Femur (tissue), 1 donor: ENCODE measurements at regions not wholly inside any gene's neighbourhood (a gene's known extent, or its start where the extent isn't known, plus 50 kb on each side); places are given as distances from the start of the nearest gene placed in this dataset.

Experiments used
- DNase-seq: peaks from one replicate; pipeline ENCODE4 v3.0.0-alpha.2; 2017

DNA sequence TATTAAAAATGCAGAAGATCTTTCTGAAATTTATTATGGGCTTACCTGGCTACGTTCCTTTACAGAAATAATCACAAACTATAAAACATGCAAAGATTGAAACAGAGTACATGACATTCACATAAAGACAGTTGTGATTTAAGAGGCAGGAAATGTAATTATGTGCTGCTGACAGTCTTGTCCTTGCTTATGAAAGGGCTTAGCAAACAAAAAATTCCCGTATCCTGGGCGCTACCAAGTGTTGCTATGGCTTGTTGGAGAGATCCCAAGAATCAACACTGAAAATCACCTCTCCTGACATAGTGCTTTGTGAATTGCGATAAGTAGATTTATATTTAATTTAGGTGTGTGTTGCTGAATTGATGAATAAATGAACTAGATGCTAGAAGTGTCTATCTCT is 352.5 kb upstream of the C9orf72 start:
- no peak for DNase-seq

DNA sequence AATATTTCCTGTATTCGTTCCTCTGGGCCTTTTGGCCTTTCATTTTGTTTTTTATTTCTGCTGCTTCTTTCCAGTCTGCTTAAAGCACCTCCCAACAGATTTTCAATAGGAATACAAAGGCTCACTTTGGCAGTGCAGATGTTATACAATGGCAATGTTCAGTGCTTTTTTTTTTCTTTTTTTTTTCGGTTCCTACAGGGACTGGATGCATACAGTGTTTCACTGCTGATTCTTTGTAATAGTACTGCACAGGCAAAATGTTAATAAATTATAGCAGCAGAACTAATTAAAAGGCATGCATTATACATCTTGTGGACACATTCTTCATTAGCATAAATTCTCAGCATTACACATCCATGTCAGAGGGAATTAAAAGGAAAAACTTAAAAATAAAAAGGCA is 356.6 kb upstream of the C9orf72 start:
- no peak for DNase-seq

DNA sequence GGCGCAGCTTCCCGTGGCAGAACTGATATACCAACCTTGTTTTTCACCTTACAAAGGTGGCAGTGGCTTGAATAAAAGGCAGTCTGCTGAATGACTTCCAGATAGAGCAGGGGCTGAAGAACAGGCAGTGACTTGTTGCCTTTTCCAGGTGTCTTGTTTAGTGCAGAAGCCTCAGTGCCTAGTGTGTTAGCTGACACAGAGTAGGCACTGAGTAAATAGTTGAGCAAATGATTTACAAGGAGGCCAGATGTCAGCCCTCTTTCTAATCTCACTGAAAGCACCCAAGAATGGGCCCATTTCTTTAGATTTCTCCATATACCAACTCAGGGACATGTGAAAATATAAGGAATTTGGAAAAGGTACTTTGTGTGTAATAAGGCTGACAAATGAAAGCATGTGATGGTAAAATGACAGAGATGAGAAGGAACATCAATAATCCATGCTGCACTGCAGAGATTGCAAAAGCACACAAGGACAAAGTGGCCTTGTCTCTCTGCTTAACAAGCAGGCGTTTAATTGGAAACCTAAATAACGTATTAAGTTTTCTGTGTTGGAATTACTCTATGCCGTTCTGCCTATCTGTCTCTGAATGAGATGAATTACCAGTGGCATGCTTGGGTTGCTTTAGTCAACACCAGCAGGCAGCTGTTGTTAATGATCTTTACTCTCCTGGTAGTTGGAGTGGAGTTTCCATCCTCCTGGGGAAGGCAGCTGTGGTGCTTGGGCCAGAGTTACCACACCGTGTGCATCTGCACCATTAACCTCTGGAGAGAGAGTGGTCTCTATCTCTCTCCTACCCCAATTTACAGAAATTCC is 360.1 kb upstream of the C9orf72 start:
- DNase-seq, result no peak

DNA sequence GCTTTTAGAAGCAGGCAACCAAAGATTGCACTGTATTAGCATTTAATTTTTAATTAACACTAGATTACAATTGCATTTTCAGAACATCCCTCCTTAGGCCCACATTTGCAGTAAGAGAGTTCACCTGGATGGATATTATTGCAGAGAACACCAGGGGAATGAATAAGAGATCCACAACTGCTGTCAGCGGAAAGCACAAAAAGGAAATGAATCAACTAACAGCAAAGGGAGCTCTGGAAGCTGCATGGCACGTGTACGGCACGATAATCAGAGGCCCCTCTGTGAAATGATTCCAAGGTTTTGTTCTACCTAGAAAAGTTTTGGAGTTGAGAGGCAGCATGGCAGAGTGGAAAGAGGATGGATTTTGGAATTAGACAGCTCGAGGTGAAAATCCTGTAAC is 361.2 kb upstream of the C9orf72 start:
- no peak for DNase-seq

DNA sequence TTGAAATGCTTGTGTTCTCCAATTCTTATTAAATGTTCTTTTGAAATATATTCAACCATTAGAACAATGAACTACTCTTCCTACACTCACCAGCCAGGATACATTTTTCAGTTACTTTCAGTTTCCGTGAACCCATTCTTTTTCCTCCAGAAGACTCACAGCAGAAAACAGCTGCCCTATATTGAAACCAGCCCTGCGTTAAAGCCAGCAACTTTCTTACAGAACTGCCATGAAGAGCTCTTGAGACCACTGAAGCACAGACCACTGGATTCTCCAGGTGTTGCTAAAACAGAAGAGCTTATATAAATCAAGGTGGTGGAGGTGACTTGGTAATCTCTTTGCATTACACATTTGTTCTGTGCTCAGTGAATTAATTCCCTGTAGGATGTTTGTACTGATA is 365.9 kb upstream of the C9orf72 start:
- no peak for DNase-seq

DNA sequence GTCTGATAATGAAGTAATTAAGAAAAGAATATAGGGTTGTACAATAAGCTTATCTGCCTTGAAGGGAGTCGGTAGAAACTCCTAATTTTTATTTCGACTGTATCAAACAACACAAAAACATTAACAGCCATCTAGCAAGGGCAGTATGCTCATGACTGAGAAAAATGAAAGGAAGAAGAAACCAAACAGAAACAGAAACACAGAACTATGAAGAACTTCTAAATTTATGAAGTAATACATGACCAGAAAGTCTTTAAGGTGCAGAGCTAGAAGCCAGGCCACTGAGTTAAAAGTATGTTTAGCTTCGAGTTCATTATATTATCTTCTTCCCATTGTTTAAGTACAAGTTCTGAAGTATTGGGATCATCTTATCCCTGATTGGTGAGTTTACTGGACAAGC is 367.3 kb upstream of the C9orf72 start:
- no peak for DNase-seq

DNA sequence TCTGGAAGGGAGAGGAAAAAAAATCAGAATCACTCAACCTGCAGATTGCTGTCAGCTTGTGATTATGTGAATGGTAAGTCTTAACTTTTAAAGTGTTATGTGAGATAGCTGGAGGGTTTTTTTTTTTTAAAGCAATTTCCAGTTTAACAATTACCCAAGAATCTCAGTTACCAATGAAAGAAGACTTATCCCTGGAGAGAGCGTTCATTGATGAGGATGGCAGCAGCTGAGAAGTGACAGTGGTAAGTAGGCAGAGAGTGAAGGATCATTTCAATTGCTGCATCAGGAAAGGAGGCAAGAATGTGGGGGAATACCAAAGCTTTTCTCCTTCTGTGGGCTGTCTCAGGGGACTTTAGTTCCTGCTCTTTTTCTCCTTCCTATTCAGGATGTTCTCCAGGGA is 370.2 kb upstream of the C9orf72 start:
- DNase-seq, result no peak

DNA sequence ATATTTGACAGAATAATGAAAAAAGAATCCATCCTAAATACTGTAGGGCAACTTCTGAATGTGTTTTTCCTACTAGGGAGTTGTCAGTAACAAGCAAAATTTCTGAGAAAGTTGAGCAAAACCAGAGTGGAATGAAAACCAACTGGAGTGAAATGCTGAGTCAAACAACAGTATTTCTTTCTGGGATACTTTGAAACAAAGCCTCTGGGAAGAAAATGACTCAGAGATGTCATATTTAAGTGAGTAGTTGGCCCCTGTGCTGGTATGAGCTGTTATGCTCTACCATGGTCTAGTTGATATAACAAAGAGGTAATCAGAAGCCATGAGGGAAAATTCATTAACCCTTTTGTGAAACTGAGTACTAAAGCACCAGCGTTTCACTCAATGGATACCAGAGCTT is 372.1 kb upstream of the C9orf72 start:
- DNase-seq, result no peak

DNA sequence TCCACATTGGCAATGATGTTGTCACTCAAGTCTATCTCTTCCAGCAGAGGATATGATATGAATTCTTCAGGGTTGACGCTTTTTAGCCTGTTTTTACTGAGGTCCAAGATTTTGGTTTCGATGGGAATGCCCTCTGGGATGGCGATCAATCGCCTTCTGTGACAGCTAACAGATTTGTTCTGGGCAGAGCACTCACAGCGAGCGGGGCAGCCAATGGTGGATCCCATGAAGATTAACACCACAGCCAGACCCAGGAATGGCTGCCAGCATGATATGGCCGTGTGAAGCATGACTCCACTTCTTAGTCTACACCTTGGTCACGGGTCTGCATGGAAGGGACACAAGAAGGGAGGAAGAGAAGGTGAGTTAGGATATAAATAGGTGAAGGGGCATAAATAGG is 377.1 kb upstream of the C9orf72 start:
- DNase-seq, result no peak

DNA sequence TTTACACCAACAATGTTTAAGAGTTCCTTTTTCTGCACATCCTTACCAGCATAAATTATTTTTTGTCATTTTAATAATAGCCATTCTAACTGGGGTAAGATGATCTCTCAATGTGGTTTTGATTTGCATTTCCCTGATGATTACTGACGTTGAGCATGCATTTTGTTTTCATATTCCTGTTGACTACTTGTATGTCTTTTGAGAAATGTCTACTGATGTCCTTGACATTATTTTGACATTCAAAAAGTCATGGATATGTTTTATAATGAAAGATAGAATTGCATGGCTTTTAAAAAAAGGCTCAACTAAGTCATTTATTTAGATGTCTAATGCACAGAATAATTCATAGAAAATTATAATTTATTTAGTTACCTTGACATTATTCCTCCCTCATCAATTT is 381.6 kb upstream of the C9orf72 start:
- no peak for DNase-seq

DNA sequence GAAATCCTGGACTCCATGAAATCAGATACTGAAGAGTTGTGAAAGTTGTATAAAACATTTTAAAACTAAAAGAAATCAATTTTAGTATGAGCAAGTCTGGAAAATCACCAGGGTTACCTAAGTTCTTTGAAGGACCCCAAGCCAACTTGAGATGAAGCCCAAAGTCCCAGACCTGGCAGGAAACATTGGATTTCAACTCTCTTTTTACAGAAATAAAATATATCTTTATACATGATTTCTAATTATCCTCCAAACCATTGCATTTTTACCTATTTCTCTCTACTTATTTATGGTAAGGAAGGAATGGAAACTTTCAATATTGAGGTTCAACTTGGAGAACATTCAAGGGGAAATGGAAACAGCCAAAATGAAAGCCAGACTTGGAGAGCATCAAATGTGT is 390.6 kb upstream of the C9orf72 start:
- peak; percentile 56 for DNase-seq

DNA sequence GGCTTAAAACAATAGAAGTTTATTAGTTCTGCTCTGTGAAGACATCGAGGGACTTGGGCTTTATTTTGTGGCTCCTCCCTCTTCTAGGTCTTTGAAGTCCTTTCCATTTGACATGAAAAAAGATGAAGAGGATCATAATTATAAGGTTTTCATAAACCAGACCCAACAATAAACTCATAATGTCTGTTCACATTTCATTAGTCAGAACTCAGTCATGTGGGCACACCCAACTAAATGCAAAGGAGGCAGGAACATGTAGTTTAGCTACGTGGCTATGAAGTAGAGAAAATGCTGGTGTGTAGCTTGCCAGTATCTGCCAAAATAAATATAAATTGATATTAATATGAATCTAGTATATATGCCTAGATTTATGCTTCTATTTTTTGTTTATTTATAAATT is 393.9 kb upstream of the C9orf72 start:
- DNase-seq, result no peak

DNA sequence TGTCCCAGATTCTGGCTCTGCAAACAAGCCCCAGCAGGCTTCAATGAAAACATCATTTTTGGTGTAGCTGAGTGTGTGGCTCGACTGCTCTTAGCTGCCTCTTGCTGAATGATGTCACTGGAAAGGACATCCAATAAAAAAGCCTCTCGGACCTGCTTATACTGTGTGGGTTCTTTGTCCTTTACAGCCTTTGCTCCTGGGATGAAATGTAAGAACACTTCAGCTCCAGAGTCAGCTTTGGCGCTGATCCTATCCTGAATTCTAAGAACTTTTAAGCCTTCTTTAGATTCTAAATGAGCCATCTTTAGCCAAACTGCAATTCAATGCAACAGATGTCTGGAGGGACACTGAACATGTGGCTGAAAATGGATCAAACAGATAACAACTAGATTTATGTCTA is 404.6 kb upstream of the C9orf72 start:
- DNase-seq, result no peak

DNA sequence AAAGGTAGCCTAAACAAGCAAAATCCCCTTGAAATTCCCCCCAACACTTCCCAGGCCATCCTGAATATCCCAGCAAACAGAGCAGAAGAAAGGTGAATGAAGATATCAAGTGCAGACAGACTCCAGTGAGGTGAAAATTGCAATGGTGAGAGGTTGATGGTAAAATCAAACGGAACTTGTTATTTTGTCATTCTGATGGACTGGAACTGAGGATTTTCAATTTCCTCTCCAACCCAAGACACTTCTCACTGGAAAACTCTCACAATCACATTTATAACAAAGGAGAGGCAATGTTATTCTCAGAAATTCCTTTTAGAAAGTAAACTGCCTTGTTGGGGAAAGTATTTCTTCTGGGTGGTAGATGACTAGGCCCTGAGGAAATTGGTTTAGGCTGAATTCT is 412.4 kb upstream of the C9orf72 start:
- DNase-seq, result no peak

DNA sequence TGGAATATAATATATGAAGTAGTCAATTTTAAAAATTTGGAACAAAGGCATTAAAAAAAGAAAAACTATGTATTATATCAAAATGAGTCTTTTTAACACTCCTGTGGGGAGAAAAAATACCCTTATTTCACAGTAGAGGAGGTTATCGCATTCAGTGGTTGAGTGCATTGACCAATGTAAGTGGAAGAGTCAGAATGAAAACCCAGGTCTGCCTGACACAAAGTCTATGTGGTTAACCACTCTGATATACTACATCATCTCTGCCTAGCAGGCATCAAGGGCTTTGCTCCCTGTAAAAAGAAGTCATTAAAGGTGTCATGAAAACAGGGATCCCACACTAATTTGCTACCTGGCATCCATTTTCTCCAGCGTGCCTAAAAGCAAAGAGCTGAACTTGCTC is 417.2 kb upstream of the C9orf72 start:
- DNase-seq, result no peak

DNA sequence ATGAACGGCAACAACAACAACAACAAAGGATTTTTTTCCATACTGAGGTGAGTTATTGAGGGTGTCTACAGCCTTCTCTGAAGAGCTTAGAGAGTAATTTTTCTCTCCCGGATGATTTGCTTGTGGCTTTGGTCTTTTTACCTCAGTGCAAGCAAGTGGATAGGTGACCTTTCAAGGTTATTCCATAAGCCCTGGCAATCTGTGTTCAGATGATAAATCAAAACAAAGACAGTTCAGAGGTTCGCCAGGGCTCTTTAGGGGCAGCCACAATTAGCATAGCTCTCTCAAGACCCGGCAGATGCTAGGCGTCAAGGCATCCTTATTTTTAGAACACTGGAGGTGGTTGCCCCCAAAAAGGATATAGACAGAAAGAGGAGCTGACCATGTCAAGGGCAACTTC is 417.9 kb upstream of the C9orf72 start:
- DNase-seq, result no peak

DNA sequence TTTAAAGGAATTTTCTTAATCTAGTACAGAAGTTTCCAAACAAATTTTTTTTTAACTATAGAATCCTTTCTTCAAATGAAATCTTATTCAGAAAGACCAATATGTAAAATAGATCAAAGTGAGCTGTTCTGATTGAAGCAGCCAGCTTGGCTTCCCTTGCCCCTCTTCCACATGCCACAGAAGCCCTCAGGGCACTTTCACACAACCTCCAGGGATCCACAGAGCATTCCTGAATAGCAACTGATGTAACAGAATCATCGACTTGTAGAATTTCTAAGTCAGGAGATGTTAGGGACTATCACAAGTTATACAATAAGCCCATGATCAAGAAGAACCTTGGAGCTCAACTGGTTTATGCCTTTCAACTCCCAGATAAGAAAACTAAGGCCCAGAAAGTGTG is 427.8 kb upstream of the C9orf72 start:
- DNase-seq, result no peak

DNA sequence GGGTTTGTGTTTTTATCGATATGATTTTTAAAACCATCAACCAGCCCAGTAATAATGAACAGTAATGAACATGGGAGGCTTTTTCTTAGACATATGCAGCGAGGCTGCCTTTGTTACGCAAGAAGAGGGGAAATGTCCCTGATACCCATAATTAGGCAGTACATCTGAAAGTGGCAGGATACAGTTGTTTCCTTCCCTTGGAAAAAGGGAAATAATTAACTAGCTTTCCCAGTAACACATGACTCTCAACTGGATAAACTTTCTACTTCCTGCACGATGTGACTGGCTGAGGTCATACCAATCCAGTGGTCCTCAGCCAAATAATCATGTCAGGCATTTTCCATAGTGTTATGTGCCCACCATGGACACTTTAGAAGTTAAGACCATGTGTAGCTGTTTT is 431.6 kb upstream of the C9orf72 start:
- DNase-seq, result no peak

DNA sequence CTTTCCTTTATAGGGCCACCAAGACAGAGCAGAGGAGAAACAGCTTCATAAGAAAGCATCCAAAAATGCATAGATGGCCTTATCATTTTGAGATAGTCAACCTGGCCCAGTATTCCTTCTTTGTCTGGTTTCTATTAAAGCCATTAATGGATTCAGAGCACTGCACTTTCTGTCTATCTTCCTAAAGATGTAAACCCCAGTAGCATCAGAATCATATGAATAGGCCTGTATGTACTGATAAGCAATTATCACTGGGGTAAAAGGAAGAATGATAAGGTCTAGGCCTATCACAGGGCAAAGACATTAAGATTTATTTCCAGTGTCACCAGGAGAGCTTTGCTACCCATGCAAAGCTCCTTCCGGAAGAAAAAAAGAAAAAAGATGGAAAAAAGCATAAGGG is 432.5 kb upstream of the C9orf72 start:
- DNase-seq, result no peak

DNA sequence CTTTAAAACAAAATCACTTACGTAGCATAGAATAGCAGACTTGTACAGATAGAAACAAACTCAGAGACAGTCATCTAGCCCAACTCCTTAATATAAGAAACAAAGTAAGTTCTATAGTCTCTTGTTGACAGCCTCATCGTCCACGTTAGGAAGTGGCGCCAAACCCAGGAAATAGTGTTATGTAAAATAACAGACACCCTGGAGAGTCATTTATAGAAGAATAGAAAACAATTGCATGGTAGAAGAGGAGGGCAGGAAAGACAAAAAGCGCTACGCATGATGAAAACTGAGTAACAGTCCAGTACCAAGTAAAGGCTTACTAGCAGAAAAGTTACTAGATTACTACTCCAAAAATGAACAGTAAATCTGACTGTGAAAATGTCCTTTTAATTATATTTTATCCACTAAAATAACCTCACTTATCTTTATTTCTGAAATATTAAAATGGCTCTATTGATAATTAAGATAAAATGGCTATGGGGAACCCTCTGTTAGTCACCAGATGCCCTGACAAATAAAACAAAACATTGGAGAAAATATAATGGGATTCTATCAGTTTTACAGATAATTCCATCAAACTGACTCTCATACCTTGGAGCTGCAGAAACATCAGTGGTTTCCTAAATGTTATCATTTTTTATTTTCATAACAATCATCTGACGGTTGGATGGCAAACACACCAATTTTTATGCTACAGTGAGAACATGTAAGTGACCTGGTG is 434.0 kb upstream of the C9orf72 start:
- no peak for DNase-seq

DNA sequence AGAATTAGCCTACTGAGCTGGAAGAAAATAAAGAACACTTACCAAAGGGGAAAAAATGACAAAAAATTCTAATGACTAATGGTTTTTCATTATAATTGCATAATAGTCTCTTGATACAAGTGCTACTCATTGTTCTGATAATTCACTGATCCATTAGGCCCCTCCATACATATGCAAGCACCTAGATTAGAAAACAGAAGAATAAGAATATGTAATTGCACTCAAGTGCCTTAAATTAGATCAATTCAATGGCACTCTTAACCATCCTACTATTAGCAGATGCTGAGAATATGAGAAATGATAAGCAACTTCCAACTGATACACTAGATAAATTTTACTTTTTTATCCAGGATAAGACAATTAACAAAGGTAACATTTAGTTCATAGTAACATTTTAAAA is 440.9 kb upstream of the C9orf72 start:
- no peak for DNase-seq

DNA sequence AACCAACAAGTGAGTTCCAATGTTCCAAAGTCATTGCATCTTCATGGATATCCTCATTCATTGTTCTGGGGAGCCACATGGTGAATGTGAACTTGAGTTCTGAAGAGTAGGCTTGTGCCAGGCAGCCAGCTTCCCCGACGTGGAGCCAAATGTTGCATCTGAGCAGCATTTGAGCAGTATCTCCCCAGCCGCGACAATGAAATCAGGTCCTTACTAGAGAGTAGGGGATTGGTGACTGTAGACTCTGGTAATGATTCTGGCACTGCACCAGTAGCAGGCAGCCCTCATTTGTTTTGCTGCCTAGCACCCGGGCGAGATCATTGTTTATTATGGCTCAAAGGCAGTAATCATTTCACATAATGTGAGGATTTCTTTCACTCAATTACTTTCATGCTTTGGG is 451.4 kb upstream of the C9orf72 start:
- DNase-seq, result no peak

DNA sequence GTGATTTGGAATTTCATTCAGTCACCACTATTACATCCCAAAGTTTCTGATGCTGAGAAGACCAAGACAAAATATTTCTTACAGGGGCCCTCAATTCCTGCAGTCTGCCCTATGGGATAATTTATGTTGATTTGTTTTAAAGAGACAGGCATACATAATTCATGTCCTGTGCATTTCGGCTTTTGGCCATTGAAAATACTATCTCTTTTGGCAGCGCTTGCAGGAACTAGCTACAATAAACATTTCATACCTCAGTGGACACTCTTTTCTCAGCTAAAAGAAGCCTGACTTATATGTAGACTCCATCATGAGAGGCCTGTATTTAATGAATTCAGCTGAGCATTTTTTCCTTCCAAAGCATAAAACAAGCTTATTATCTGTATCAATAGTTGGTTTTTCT is 451.9 kb upstream of the C9orf72 start:
- DNase-seq, result no peak

DNA sequence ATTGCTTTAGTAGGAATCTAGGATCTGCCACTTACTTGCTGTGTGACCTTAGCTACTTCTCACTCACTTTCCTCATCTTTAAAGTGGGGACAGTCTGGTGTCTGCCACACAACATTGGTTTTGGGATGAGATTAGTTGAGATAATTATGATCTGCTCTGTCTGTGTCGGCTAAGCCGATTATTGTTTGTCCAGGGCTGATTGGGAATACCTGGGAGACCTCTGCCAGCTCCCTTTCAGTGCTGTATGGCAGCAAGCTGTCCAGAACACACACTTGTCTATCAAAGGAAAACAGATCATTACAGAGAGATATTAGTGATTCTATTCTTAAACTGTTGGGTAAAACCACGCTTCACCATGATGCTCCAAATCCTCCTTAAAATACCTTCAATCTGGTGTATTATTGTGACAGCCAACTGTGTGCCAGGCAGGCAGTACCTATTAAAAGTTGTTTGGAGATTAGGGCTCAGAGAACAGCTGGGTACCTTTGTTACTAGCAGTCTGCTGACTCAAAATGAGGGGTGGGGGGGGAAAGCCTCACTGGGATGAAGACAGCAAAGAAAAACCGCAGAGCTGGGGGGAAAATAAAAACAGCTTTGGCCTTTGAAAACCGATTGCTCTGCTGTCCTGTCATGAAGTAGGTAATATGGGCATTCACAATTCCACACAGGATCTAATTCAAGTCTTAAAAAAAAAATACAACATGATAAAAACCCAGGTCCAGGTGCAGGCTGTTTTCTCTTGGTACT is 458.4 kb upstream of the C9orf72 start:
- no peak for DNase-seq
